Thymus (tissue), 11 donors: ENCODE measurements at regions not wholly inside any gene's neighbourhood (a gene's known extent, or its start where the extent isn't known, plus 50 kb on each side); places are given as distances from the start of the nearest gene placed in this dataset.

ENCODE experiments used
- DNase-seq, 9 donors: peaks; one replicate each; pipeline ENCODE4 v3.0.0-alpha.2; 2013; ENCODE audit warnings: low spot score in 9 of 9, low read depth in 6 of 9, missing footprints in 1 of 9
- H3K27ac ChIP-seq, 2 donors: one replicate each; pipeline ENCODE4 v1.5.1; 2013; ENCODE audit warnings: control low read depth in 1 of 2, low read depth in 1 of 2, low read length in 1 of 2, mild to moderate bottlenecking in 1 of 2, moderate library complexity in 1 of 2
- H3K27me3 ChIP-seq, 2 donors: one replicate each; pipeline ENCODE4 v1.5.1; 2013; ENCODE audit warnings: low read length in 1 of 2; ENCODE audit not compliant: control insufficient read depth in 2 of 2, insufficient read depth in 1 of 2
- H3K36me3 ChIP-seq, 2 donors: one replicate each; pipeline ENCODE4 v1.5.1; 2013; ENCODE audit warnings: low read length in 1 of 2, mild to moderate bottlenecking in 1 of 2, moderate library complexity in 1 of 2; ENCODE audit not compliant: control insufficient read depth in 2 of 2, insufficient read depth in 2 of 2
- H3K4me1 ChIP-seq, 2 donors: one replicate each; pipeline ENCODE4 v1.5.1; 2013; ENCODE audit warnings: low read length in 2 of 2; ENCODE audit not compliant: control insufficient read depth in 2 of 2, insufficient read depth in 2 of 2
- H3K4me3 ChIP-seq, 2 donors: one replicate each; pipeline ENCODE4 v1.5.1; 2013; ENCODE audit warnings: low read length in 2 of 2, control low read depth in 1 of 2, mild to moderate bottlenecking in 1 of 2
- H3K9me3 ChIP-seq, 2 donors: one replicate each; pipeline ENCODE4 v1.5.1; 2013; ENCODE audit warnings: low read length in 1 of 2, mild to moderate bottlenecking in 1 of 2; ENCODE audit not compliant: control insufficient read depth in 2 of 2, insufficient read depth in 1 of 2
- WGBS: extraction: QIAGEN DNeasy Blood & Tissue Kit; methylation state at CpG from one replicate; pipeline ENCODE4 v1.1.7; 2013; 5-methylcytosine and 5-hydroxymethylcytosine counted together
- donor health status: healthy.

GRCh38 chr7:132681951-132682350, 105.7 kb upstream of the PLXNA4 start:
- no peaks in the 10 kb centered on the region for H3K9me3 ChIP-seq
- peaks cover 0 to 4% of the 10 kb centered on the region in 2 donors for H3K27me3 ChIP-seq
- no peak overlapping the region for H3K27ac ChIP-seq
- no peaks in the 10 kb centered on the region for H3K36me3 ChIP-seq
- 95% methylated on average over 3 of the region's 3 CpGs for WGBS
- H3K4me1 ChIP-seq = no peaks in the 10 kb centered on the region
- no peak for DNase-seq
- no peak overlapping the region for H3K4me3 ChIP-seq

- H3K4me1 ChIP-seq = no peaks in the 10 kb centered on the region
- H3K9me3 ChIP-seq = no peaks in the 10 kb centered on the region
- H3K27ac ChIP-seq = no peak overlapping the region
- no peaks in the 10 kb centered on the region for H3K36me3 ChIP-seq
- H3K4me3 ChIP-seq = no peak overlapping the region
- peaks cover 0 to 4% of the 10 kb centered on the region in 2 donors for H3K27me3 ChIP-seq
- DNase-seq = no peak
Observed at GRCh38 chr7:132680590-132680989, 104.3 kb upstream of the PLXNA4 start.

GRCh38 chr7:132678656-132679055, 102.4 kb upstream of the PLXNA4 start:
- H3K4me1 ChIP-seq = no peaks in the 10 kb centered on the region
- 71% methylated on average over 2 of the region's 2 CpGs for WGBS
- H3K9me3 ChIP-seq = no peaks in the 10 kb centered on the region

GRCh38 chr7:132677918-132678317, 101.6 kb upstream of the PLXNA4 start:
- H3K4me3 ChIP-seq = no peak overlapping the region
- H3K27ac ChIP-seq = no peak overlapping the region
- H3K27me3 ChIP-seq = no peaks in the 10 kb centered on the region
- H3K9me3 ChIP-seq = no peaks in the 10 kb centered on the region
- no peaks in the 10 kb centered on the region for H3K36me3 ChIP-seq
- no peak for DNase-seq
- no peaks in the 10 kb centered on the region for H3K4me1 ChIP-seq
- WGBS = 99% methylated on average over 5 of the region's 5 CpGs

More at GRCh38 chr7:132678656-132679055, 102.4 kb upstream of the PLXNA4 start:
- Histone ChIP-seq H3K4me3 (no peak overlapping the region), H3K27me3 (peaks cover 0 to 4% of the 10 kb centered on the region in 2 donors), H3K27ac (no peak overlapping the region), H3K36me3 (no peaks in the 10 kb centered on the region)
- DNase-seq = no peak

- no peaks in the 10 kb centered on the region for H3K27me3 ChIP-seq
- WGBS = 94% methylated on average over 9 of the region's 9 CpGs
- H3K4me3 ChIP-seq = no peak overlapping the region
- no peaks in the 10 kb centered on the region for H3K9me3 ChIP-seq
- no peaks in the 10 kb centered on the region for H3K36me3 ChIP-seq
- no peak for DNase-seq
- H3K4me1 ChIP-seq = no peaks in the 10 kb centered on the region
- no peak overlapping the region for H3K27ac ChIP-seq
Observed at GRCh38 chr7:132672200-132672990, 96.1 kb upstream of the PLXNA4 start.

- DNase-seq = no peak
- Histone ChIP-seq H3K9me3 (no peaks in the 10 kb centered on the region), H3K27me3 (no peaks in the 10 kb centered on the region), H3K27ac (no peak overlapping the region), H3K4me3 (no peak overlapping the region), H3K4me1 (peaks cover 0 to 12% of the 10 kb centered on the region in 2 donors), H3K36me3 (no peaks in the 10 kb centered on the region)
- 98% methylated on average over 2 of the region's 2 CpGs for WGBS
Observed at GRCh38 chr7:132666774-132667172, 90.5 kb upstream of the PLXNA4 start.

- peaks cover 0 to 12% of the 10 kb centered on the region in 2 donors for H3K4me1 ChIP-seq
- no peaks in the 10 kb centered on the region for H3K9me3 ChIP-seq
- H3K27ac ChIP-seq = no peak overlapping the region
- DNase-seq = peak; percentile 33 to 81 (median 52)
- no peak overlapping the region for H3K4me3 ChIP-seq
- WGBS = 65% methylated on average over 3 of the region's 3 CpGs
- no peaks in the 10 kb centered on the region for H3K36me3 ChIP-seq
- no peaks in the 10 kb centered on the region for H3K27me3 ChIP-seq
Observed at GRCh38 chr7:132666071-132666773, 90.0 kb upstream of the PLXNA4 start.

GRCh38 chr7:132656846-132657776, 80.8 kb upstream of the PLXNA4 start:
- no peaks in the 10 kb centered on the region for H3K36me3 ChIP-seq
- H3K4me1 ChIP-seq = peaks cover 8 to 33% of the 10 kb centered on the region in 2 donors
- WGBS = 82% methylated on average over 9 of the region's 9 CpGs
- H3K4me3 ChIP-seq = no peak overlapping the region
- H3K9me3 ChIP-seq = peaks cover 1 to 14% of the 10 kb centered on the region in 2 donors
- DNase-seq = peak in 1 of 9 donors; percentile 19
- no peaks in the 10 kb centered on the region for H3K27me3 ChIP-seq
- no peak overlapping the region for H3K27ac ChIP-seq
